IMR-90 (cell line): ENCODE measurements at regions not wholly inside any gene's neighbourhood (a gene's known extent, or its start where the extent isn't known, plus 50 kb on each side); places are given as distances from the start of the nearest gene placed in this dataset.

Experiments used
- ATAC-seq: fragments of 200-7000 bp; cut with Tn5 transposase; 2 replicates; pipeline ENCODE4 v1.9.1; 2020; ENCODE audit warnings: low read depth, mild to moderate bottlenecking, moderate library complexity
- BruUV-seq: library from RNA; stranded (reverse); fragments of 400-500 nt; replicated peaks from 2 replicates; lab custom pipeline; 2021; lab: Mats Ljungman, UMichigan
- CTCF ChIA-PET: fragments of 300-600 bp; formaldehyde crosslinking; extraction: SDS; loops from one replicate; lab custom pipeline; 2021; ENCODE audit warnings: antibody characterized with exemption; lab: Yijun Ruan, JAX
- POLR2A ChIA-PET: fragments of 300-600 bp; sonication (Branson Sonifier 250); formaldehyde crosslinking; loops from one replicate; lab custom pipeline; 2022; ENCODE audit warnings: antibody characterized with exemption; ENCODE audit not compliant: unreplicated experiment; lab: Charles Lee
- DNase-seq: peaks from one replicate; pipeline ENCODE4 v3.0.0; 2013
- H2AFZ ChIP-seq: replicated peaks from 2 replicates; pipeline ENCODE3; 2013; ENCODE audit warnings: low read length, mild to moderate bottlenecking; ENCODE audit not compliant: poor library complexity
- H2AK5ac ChIP-seq: 2 replicates; pipeline ENCODE4 v1.6.1; 2013; ENCODE audit warnings: low read depth, low read length, inconsistent platforms
- H2AK9ac ChIP-seq: replicated peaks from 2 replicates; pipeline ENCODE3; 2013; ENCODE audit warnings: mild to moderate bottlenecking, low read depth, low read length, moderate library complexity; ENCODE audit not compliant: poor library complexity
- H2BK120ac ChIP-seq: 2 replicates; pipeline ENCODE4 v1.6.1; 2013; ENCODE audit warnings: low read depth, low read length, inconsistent platforms
- H2BK15ac ChIP-seq: 3 replicates; pipeline ENCODE4 v1.6.1; 2013; ENCODE audit warnings: low read depth, low read length, inconsistent platforms
- H2BK20ac ChIP-seq: 2 replicates; pipeline ENCODE4 v1.6.1; 2013; ENCODE audit warnings: low read depth, mild to moderate bottlenecking, inconsistent platforms, low read length, moderate library complexity
- H2BK5ac ChIP-seq: 2 replicates; pipeline ENCODE4 v1.6.1; 2013; ENCODE audit warnings: mild to moderate bottlenecking, low read depth, low read length, inconsistent platforms; ENCODE audit not compliant: poor library complexity, severe bottlenecking
- H3K14ac ChIP-seq: replicated peaks from 2 replicates; pipeline ENCODE4 v1.6.1; 2013; ENCODE audit warnings: low read depth, low read length, inconsistent platforms
- H3K18ac ChIP-seq: 2 replicates; pipeline ENCODE4 v1.6.1; 2013; ENCODE audit warnings: low read depth, low read length, control low read depth
- H3K23ac ChIP-seq: 2 replicates; pipeline ENCODE4 v1.6.1; 2013; ENCODE audit warnings: low read depth, low read length, inconsistent platforms
- H3K27ac ChIP-seq: 2 replicates; pipeline ENCODE4 v1.5.1; 2013; ENCODE audit warnings: mild to moderate bottlenecking, control low read depth, low read length; ENCODE audit not compliant: insufficient read depth
- H3K27me3 ChIP-seq: 2 replicates; pipeline ENCODE4 v1.6.1; 2013; ENCODE audit warnings: low read length; ENCODE audit not compliant: control insufficient read depth, insufficient read depth
- H3K36me3 ChIP-seq: 2 replicates; pipeline ENCODE4 v1.6.1; 2013; ENCODE audit warnings: low read length, mixed read lengths; ENCODE audit not compliant: control insufficient read depth, insufficient read depth
- H3K4ac ChIP-seq: 2 replicates; pipeline ENCODE4 v1.6.1; 2013; ENCODE audit warnings: low read depth, low read length, inconsistent platforms
- H3K4me1 ChIP-seq: 2 replicates; pipeline ENCODE4 v1.6.1; 2013; ENCODE audit warnings: low read length, mixed read lengths; ENCODE audit not compliant: control insufficient read depth, insufficient read depth
- H3K4me2 ChIP-seq: 2 replicates; pipeline ENCODE4 v1.6.1; 2013; ENCODE audit warnings: low read depth, mild to moderate bottlenecking, control low read depth, low read length, moderate library complexity
- H3K4me3 ChIP-seq: 2 replicates; pipeline ENCODE4 v1.5.1; 2013; ENCODE audit warnings: low read depth, mild to moderate bottlenecking, control low read depth, low read length, moderate library complexity; ENCODE audit not compliant: insufficient read depth
- H3K56ac ChIP-seq: 2 replicates; pipeline ENCODE4 v1.6.1; 2013; ENCODE audit warnings: low read length, inconsistent platforms; ENCODE audit not compliant: insufficient read depth; ENCODE audit errors: extremely low read depth
- H3K79me1 ChIP-seq, 2 experiments: 2 replicates each; pipeline ENCODE4 v1.6.1; 2013; ENCODE audit warnings: low read length in 2 of 2, inconsistent platforms in 1 of 2, low read depth in 1 of 2
- H3K9ac ChIP-seq: 2 replicates; pipeline ENCODE4 v1.6.1; 2013; ENCODE audit warnings: low read depth, low read length, control low read depth
- H3K9me1 ChIP-seq: 2 replicates; pipeline ENCODE4 v1.6.1; 2013; ENCODE audit warnings: low read length, inconsistent platforms; ENCODE audit not compliant: insufficient read depth
- H3K9me3 ChIP-seq: 2 replicates; pipeline ENCODE4 v1.6.1; 2013; ENCODE audit warnings: low read length; ENCODE audit not compliant: control insufficient read depth, insufficient read depth
- H4K20me1 ChIP-seq: 2 replicates; pipeline ENCODE4 v1.6.1; 2013; ENCODE audit warnings: low read length, inconsistent platforms; ENCODE audit not compliant: insufficient read depth
- H4K5ac ChIP-seq: 2 replicates; pipeline ENCODE4 v1.6.1; 2013; ENCODE audit warnings: mild to moderate bottlenecking, low read depth, low read length, control low read depth
- H4K8ac ChIP-seq, 2 experiments: 2 replicates each; pipeline ENCODE4 v1.6.1; 2013; ENCODE audit warnings: low read depth in 2 of 2, low read length in 2 of 2, control low read depth in 1 of 2, inconsistent platforms in 1 of 2
- H4K91ac ChIP-seq: 2 replicates; pipeline ENCODE4 v1.6.1; 2013; ENCODE audit warnings: low read depth, low read length, inconsistent platforms; ENCODE audit not compliant: insufficient read depth
- BHLHE40 ChIP-seq: fragments of 150-350 bp; IDR thresholded peaks from 2 replicates; pipeline ENCODE4 v1.6.1; 2016; ENCODE audit warnings: mild to moderate bottlenecking, low read depth, low read length
- ELK1 ChIP-seq: fragments of 150-350 bp; IDR thresholded peaks from 2 replicates; pipeline ENCODE4 v1.6.1; 2016; ENCODE audit warnings: low read depth, mild to moderate bottlenecking, low read length, moderate library complexity, borderline replicate concordance
- FOS ChIP-seq: fragments of 150-350 bp; IDR thresholded peaks from 2 replicates; pipeline ENCODE4 v1.6.1; 2016; ENCODE audit warnings: low read depth, low read length
- MAFK ChIP-seq: IDR thresholded peaks from 2 replicates; pipeline ENCODE4 v1.6.1; 2012; ENCODE audit warnings: low read depth, low read length, improper control_type of control experiment
- NFE2L2 ChIP-seq: fragments of 150-350 bp; IDR thresholded peaks from 2 replicates; pipeline ENCODE4 v1.6.1; 2016; ENCODE audit warnings: low read depth, mild to moderate bottlenecking, low read length
- RCOR1 ChIP-seq: IDR thresholded peaks from 2 replicates; pipeline ENCODE4 v1.6.1; 2012; ENCODE audit warnings: mild to moderate bottlenecking, low read length, improper control_type of control experiment; ENCODE audit not compliant: insufficient replicate concordance
- RFX5 ChIP-seq: IDR thresholded peaks from 2 replicates; pipeline ENCODE4 v1.8.0; 2012; ENCODE audit warnings: low read depth, mild to moderate bottlenecking, low read length, moderate library complexity
- SMC3 ChIP-seq: fragments of 150-350 bp; IDR thresholded peaks from 2 replicates; pipeline ENCODE4 v1.6.1; 2016; ENCODE audit warnings: low read depth, mild to moderate bottlenecking, antibody characterized with exemption, low read length, moderate library complexity
- WGBS, 2 experiments: methylation state at CpG; one replicate each; pipeline versions ENCODE4 v1.1.5 to v1.1.7; 2013; ENCODE audit warnings: missing lambda C conversion rate in 2 of 2; ENCODE audit not compliant: insufficient read length in 1 of 2; ENCODE audit errors: extremely low coverage in 2 of 2; 5-methylcytosine and 5-hydroxymethylcytosine counted together
- dilution Hi-C: fragments of 300-500 bp; cut with HindIII; formaldehyde crosslinking; loops from one replicate; pipeline ENCODE4 v1.14.3; 2018; ENCODE audit warnings: low sequenced_read_pairs; ENCODE audit not compliant: unreplicated experiment
- in situ Hi-C: fragments of 300-500 bp; cut with MboI; formaldehyde crosslinking; loops from 3 replicates; pipeline ENCODE4 v1.14.3; 2019; ENCODE audit warnings: low sequenced_read_pairs, inconsistent platforms, mixed read lengths
- intact Hi-C: fragments of 100-400 bp; cut with micrococcal nuclease; formaldehyde crosslinking; loops from 2 replicates; pipeline ENCODE4 v1.10.0; 2022
- TF ChIP-seq, protein P1 (sequence below): fragments of 150-350 bp; IDR thresholded peaks from 2 replicates; pipeline ENCODE4 v1.6.1; 2017; ENCODE audit warnings: mild to moderate bottlenecking, antibody characterized with exemption, low read length, low read depth

GRCh38 chr18:51656249-51656648 lies 458.8 kb upstream of the MEX3C start:
- H3K18ac ChIP-seq: no peak overlapping the region
- no peaks in the 10 kb centered on the region for H3K9me1 ChIP-seq
- H4K91ac ChIP-seq: no peak overlapping the region
- no peak overlapping the region for H2BK5ac ChIP-seq
- H3K4ac ChIP-seq: no peak overlapping the region
- H2AFZ ChIP-seq: no peak overlapping the region
- peaks cover 24% of the 10 kb centered on the region for H3K9me3 ChIP-seq
- no peak overlapping the region for H3K56ac ChIP-seq
- TF ChIP-seq NFE2L2 (no peak), FOS (no peak), RCOR1 (no peak), ELK1 (no peak), BHLHE40 (no peak), RFX5 (no peak), MAFK (no peak), SMC3 (no peak)
- TF ChIP-seq, protein P1, sequence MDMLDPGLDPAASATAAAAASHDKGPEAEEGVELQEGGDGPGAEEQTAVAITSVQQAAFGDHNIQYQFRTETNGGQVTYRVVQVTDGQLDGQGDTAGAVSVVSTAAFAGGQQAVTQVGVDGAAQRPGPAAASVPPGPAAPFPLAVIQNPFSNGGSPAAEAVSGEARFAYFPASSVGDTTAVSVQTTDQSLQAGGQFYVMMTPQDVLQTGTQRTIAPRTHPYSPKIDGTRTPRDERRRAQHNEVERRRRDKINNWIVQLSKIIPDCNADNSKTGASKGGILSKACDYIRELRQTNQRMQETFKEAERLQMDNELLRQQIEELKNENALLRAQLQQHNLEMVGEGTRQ: no peak
- H2BK20ac ChIP-seq: no peak overlapping the region
- no peak overlapping the region for H2AK9ac ChIP-seq
- H3K36me3 ChIP-seq: no peaks in the 10 kb centered on the region
- no peak overlapping the region for H3K4me2 ChIP-seq
- 57% methylated on average over 1 of the region's 12 CpGs; no CpG with 5 or more reads in 1 of the 2 experiments for WGBS, 2 experiments
- POLR2A ChIA-PET: no interaction called here
- intact Hi-C loops: no loop called here
- H2BK15ac ChIP-seq: no peak overlapping the region
- no peak overlapping the region for H4K5ac ChIP-seq
- no peaks in the 10 kb centered on the region for H4K20me1 ChIP-seq
- no peaks in the 10 kb centered on the region for H3K79me1 ChIP-seq
- no peaks in the 10 kb centered on the region for H3K27me3 ChIP-seq
- H3K27ac ChIP-seq: no peak overlapping the region
- H3K9ac ChIP-seq: no peak overlapping the region
- no peak overlapping the region for H2BK120ac ChIP-seq
- H3K23ac ChIP-seq: no peak overlapping the region
- BruUV-seq: no TSS peak
- no peak overlapping the region for H3K4me3 ChIP-seq
- H2AK5ac ChIP-seq: no peak overlapping the region
- DNase-seq (no peak), ATAC-seq (no peak)
- H3K4me1 ChIP-seq: no peaks in the 10 kb centered on the region
- dilution Hi-C loops: no loop called here
- H3K14ac ChIP-seq: no peak overlapping the region
- CTCF ChIA-PET: no interaction called here
- in situ Hi-C loops: loop anchor here (25.0 kb wide), 1 partner anchor 1031 kb away; no protein-coding TSS in a partner anchor
- no peak overlapping the region for H4K8ac ChIP-seq
